ENCODE measurements at regions not wholly inside any gene's neighbourhood (a gene's known extent, or its start where the extent isn't known, plus 50 kb on each side); places are given as distances from the start of the nearest gene placed in this dataset.

DNA sequence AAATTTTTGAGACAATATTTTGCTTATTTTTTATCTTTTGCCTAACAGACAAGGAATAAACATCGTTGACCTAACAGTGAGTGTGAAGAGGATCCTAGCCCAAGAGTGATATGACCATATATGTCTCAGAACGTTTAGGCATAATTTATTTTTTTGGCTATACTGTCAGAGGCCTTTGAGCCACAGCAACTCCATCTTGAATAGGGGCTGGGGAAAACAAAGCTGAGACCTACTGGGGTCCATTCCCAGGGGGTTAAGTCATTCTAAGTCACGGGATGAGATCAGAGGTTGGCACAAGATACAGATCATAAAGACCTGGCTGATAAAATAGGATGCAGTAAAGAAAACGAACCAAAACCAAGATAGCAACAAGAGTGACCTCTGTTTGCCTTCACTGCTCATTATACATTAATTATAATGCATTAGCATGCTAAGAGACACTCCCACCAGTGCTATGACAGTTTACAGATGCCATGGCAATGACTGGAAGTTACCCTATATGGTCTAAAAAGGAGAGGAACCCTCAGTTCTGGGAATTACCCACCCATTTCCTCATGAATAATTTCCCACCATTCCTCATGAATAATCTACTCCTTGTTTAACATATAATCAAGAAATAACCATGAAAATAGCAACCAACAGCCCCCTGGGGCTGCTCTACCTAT, 510.9 kb upstream of the PCDH9 start:
- Histone ChIP-seq H3K4me1 (peaks cover 12% of the 10 kb centered on the region), H3K36me3 (replicated peaks) (no peaks in the 10 kb centered on the region), H3K4me3 (no peak overlapping the region), H3K9me3 (no peaks in the 10 kb centered on the region), H3K27me3 (ENCODE audit: low read depth) (no peaks in the 10 kb centered on the region)
- in situ Hi-C loops (cut with MboI; ENCODE audit: low sequenced_read_pairs) = no loop called here
- no peak for DNase-seq (ENCODE audit: low spot score in 2 of 2)

DNA sequence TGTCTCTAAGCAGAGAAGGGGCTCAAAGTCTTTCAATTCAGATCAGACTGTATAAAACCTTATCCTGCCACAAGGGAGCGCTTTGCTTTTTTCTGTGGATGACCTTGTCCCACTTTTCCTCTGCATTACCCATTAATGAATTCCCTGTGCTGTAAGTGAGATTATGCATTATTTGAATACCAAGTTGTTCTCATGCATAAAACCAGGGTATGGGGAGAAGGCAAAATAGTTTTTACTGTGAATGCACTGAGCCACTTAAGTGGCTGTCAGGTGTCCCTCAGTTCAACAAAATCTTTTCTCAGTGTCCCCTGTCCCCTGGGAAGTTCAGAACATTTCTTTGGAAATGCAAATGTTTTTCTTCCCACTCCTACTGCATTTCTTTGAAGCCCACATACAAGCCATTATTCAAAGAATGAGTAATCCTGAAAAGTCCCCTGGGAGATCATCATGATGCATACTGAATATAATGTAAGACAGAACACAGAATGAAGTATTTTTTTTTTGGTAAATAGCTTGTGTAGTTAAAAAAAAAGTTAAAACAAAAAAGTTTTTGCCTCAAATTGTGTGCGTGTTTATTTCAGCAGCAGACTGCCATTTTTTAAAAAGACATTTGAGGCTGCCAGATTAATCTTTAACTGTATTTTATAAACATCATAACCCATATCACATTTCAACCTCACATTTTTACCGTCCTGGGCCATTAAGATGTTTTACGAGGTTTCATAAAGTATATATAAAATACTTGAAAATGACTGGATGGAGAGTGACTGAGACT, 506.7 kb upstream of the PCDH9 start:
- Histone ChIP-seq H3K4me1 (peaks cover 12% of the 10 kb centered on the region), H3K27me3 (ENCODE audit: low read depth) (no peaks in the 10 kb centered on the region), H3K36me3 (replicated peaks) (no peaks in the 10 kb centered on the region; the same call in 1 of the 2 replicates), H3K9me3 (no peaks in the 10 kb centered on the region), H3K4me3 (no peak overlapping the region)
- peak; percentile 82 to 100 for DNase-seq (ENCODE audit: low spot score in 2 of 2)
- in situ Hi-C loops (cut with MboI; ENCODE audit: low sequenced_read_pairs) = no loop called here

DNA sequence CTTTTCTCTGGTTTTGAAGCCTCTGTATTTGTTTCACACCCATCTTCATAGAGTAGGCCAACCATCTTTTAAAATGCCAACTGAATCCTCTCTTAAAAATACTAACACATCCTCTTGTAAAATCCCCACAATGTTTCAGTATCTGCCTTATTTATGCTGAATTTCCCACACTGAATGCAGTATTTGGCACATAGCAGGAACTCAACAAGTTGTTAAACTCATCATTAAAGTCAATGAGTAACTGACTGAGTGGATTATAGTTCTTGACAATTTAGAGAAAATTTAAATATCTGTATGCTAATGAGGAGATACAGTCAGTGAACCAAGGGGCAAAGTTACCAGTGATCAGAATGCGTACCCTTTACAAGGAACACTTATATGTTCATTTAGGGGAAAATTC, 505.5 kb upstream of the PCDH9 start:
- no peaks in the 10 kb centered on the region for H3K27me3 ChIP-seq (ENCODE audit: low read depth)
- peaks cover 12% of the 10 kb centered on the region for H3K4me1 ChIP-seq
- DNase-seq (ENCODE audit: low spot score in 2 of 2) = no peak
- H3K9me3 ChIP-seq = no peaks in the 10 kb centered on the region
- H3K4me3 ChIP-seq = no peak overlapping the region
- in situ Hi-C loops (cut with MboI; ENCODE audit: low sequenced_read_pairs) = no loop called here
- no peaks in the 10 kb centered on the region; the same call in 1 of the 2 replicates for H3K36me3 ChIP-seq (replicated peaks)

DNA sequence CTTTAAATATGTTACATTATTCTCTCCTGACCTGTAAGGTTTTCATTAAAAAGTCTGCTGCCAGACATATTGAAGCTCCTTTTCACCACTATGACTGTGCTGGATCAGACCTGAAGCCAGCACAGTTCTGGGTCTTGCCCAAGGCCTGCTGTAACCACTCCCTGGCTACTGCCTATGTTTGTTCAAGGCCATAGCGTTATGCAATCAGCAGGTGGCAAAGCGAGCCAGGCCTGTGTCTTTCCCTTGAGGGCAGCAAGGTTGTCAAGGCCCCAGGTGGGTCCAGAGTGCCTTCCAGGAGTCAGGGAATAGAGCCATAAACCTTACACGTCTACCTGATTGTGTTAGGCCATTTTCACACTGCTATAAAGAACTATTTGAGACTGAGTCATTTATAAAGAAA, 496.8 kb upstream of the PCDH9 start:
- Histone ChIP-seq H3K9me3 (no peaks in the 10 kb centered on the region), H3K27me3 (ENCODE audit: low read depth) (no peaks in the 10 kb centered on the region), H3K4me1 (no peaks in the 10 kb centered on the region), H3K36me3 (replicated peaks) (no peaks in the 10 kb centered on the region), H3K4me3 (no peak overlapping the region)
- in situ Hi-C loops (cut with MboI; ENCODE audit: low sequenced_read_pairs) = no loop called here
- no peak for DNase-seq (ENCODE audit: low spot score in 2 of 2)

DNA sequence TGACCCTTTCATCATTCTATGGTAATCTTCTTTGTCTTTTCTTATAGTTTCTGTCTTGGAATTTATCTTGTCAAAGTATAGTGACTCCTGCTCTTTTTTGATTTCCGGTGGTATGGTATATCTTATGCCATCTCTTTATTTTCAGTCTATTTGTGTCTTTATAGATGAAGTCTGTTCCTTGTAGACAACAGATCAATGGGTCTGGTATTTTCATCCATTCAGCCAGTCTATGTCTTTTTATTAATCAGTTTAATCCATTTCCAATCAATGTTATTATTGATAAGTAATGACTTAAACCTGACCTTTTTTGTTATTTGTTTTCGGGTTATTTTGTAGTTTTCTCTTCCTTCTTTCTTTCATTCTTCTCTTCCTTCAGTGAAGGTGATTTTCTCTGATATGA, 495.9 kb upstream of the PCDH9 start:
- no peaks in the 10 kb centered on the region for H3K4me1 ChIP-seq
- no peaks in the 10 kb centered on the region for H3K27me3 ChIP-seq (ENCODE audit: low read depth)
- H3K36me3 ChIP-seq (replicated peaks) = no peaks in the 10 kb centered on the region
- no peaks in the 10 kb centered on the region for H3K9me3 ChIP-seq
- DNase-seq (ENCODE audit: low spot score in 2 of 2) = no peak
- in situ Hi-C loops (cut with MboI; ENCODE audit: low sequenced_read_pairs) = no loop called here
- H3K4me3 ChIP-seq = no peak overlapping the region

DNA sequence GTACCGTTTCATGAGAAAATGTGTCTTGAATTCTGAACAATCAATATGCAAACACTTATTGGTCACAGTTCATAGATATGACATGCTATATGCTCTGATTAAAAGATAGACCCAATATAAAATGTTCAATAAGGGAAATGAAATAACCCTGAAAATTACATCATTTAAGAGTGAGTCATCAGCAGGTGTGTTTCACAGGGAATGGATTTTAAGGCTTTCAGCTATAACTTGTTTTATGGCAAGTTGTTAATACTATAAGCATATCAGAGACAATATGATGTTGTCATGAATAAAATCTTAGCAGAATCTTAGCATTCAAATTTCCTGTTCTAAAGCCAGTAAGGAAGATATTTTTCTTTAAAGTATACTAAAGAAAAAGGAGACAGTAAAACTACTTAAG, 483.4 kb upstream of the PCDH9 start:
- Histone ChIP-seq H3K27me3 (ENCODE audit: low read depth) (no peaks in the 10 kb centered on the region), H3K9me3 (no peaks in the 10 kb centered on the region), H3K4me1 (no peaks in the 10 kb centered on the region), H3K4me3 (no peak overlapping the region), H3K36me3 (replicated peaks) (no peaks in the 10 kb centered on the region)
- no peak for DNase-seq (ENCODE audit: low spot score in 2 of 2)
- in situ Hi-C loops (cut with MboI; ENCODE audit: low sequenced_read_pairs) = no loop called here

DNA sequence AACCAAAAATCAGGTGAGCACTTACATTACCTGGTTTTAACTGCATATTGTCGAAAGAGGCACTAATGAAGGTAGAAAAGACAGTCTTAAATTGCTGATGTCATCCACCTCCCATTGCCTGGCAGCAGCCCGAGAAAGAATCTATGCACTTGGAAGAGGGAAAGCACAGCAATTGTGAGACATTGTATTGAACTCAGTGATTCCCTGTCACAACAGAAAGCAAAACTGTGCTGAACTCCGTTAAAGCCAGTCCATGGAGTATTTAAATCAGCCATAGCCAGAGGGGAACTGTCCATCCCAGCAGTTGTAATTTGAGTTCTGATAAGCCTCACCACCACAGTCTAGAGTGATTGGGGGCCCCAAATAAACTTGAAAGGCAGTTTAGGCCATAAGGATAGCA, 466.6 kb upstream of the PCDH9 start:
- Histone ChIP-seq H3K4me3 (no peak overlapping the region), H3K36me3 (replicated peaks) (no peaks in the 10 kb centered on the region), H3K27me3 (ENCODE audit: low read depth) (no peaks in the 10 kb centered on the region), H3K9me3 (no peaks in the 10 kb centered on the region), H3K4me1 (no peaks in the 10 kb centered on the region)
- no peak for DNase-seq (ENCODE audit: low spot score in 2 of 2)
- in situ Hi-C loops (cut with MboI; ENCODE audit: low sequenced_read_pairs) = no loop called here

DNA sequence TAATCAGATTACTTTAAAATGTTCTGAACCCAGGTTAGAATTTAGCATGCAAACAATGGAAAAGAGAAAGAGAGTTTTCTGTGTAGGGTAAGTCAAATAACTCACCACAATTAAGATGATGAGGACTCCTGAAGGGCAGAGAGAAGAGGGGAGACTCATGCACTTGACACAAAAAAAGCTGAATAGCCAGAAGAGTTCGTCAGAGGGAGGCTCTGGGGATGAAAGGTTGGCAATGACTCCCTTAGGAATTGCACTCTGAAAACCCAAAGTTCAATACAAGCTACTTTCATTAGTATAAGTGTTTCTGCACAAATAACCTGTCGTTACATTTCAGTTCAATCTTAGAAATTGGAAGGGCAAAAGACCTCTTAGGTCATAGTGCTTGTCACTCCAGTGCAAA, 434.4 kb upstream of the PCDH9 start:
- Histone ChIP-seq H3K4me3 (no peak overlapping the region), H3K9me3 (no peaks in the 10 kb centered on the region), H3K36me3 (replicated peaks) (no peaks in the 10 kb centered on the region), H3K4me1 (peaks cover 5% of the 10 kb centered on the region; the same call in 1 of the 2 replicates), H3K27me3 (ENCODE audit: low read depth) (no peaks in the 10 kb centered on the region)
- in situ Hi-C loops (cut with MboI; ENCODE audit: low sequenced_read_pairs) = no loop called here
- DNase-seq (ENCODE audit: low spot score in 2 of 2) = peak; percentile 8 to 69

DNA sequence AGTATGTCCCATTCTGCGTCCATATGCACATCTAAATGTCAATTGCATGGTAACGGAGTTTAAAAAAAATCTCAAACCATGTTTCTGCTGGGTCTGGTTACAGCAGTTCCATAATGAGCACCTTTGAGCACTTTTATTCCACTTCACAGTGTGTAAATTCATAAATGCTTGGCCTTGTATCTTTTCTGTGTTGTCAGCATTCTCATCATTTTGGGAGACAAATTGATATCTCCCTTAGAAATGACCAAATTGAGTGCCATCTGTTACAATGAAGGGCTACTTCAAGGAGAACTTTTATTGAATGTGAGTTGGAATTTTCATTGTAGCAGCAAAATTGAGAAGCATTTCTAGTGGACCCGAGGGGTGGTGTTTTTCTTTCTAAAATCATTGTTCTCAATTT, 432.9 kb upstream of the PCDH9 start:
- H3K9me3 ChIP-seq = no peaks in the 10 kb centered on the region
- H3K27me3 ChIP-seq (ENCODE audit: low read depth) = no peaks in the 10 kb centered on the region
- DNase-seq (ENCODE audit: low spot score in 2 of 2) = no peak
- H3K36me3 ChIP-seq (replicated peaks) = no peaks in the 10 kb centered on the region
- in situ Hi-C loops (cut with MboI; ENCODE audit: low sequenced_read_pairs) = no loop called here
- H3K4me3 ChIP-seq = no peak overlapping the region
- H3K4me1 ChIP-seq = peaks cover 5% of the 10 kb centered on the region; the same call in 1 of the 2 replicates

DNA sequence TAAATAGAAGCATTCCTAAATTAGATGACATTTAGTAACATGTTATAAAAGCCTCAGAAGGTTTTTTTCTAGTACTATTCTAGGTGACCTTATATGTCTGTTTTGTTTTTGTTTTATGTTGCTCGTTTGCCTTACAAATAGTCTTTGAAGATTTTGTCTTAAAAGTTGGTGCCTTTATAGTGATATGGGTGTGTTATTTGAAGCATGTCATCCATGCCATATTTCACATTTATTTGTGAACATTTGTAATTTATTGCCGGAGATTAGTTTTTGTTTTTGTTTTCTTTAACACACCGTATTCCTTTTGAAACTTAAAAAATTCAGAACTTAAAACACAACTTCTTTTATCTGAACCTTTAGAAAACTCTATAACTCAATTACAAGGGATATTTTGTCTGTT, 422.8 kb upstream of the PCDH9 start:
- H3K27me3 ChIP-seq (ENCODE audit: low read depth) = no peaks in the 10 kb centered on the region
- in situ Hi-C loops (cut with MboI; ENCODE audit: low sequenced_read_pairs) = no loop called here
- H3K36me3 ChIP-seq (replicated peaks) = no peaks in the 10 kb centered on the region
- peaks cover 13% of the 10 kb centered on the region; the same call in 1 of the 2 replicates for H3K4me1 ChIP-seq
- H3K4me3 ChIP-seq = no peak overlapping the region
- DNase-seq (ENCODE audit: low spot score in 2 of 2) = no peak
- no peaks in the 10 kb centered on the region for H3K9me3 ChIP-seq

DNA sequence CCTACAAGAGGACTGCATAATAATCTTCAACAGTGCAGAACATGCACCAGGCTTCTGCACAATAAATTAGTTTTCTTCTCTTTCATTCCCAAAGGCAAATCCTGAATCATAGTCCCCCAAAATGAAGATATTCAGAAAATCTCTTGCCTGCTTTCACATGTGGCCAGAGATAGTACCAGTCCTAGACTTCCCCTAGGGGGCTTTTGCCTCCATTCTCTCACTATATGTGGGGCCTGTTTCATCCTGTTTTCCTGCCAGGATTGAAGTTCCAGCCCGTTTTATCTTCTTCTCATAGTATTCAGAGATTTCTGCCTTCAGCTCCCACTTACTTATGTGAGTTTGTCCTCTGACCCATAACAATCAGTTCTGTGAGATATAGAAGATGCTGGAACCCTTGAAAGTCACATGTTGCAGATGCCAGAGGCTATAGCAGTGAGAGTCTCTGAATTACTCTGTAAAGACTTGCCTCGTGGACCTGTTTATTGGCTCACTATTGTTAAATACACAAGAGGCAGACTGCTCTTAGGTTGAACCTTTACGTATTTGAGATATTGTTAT, 421.9 kb upstream of the PCDH9 start:
- in situ Hi-C loops (cut with MboI; ENCODE audit: low sequenced_read_pairs) = no loop called here
- Histone ChIP-seq H3K36me3 (replicated peaks) (no peaks in the 10 kb centered on the region), H3K4me3 (no peak overlapping the region), H3K4me1 (peaks cover 13% of the 10 kb centered on the region; the same call in 1 of the 2 replicates), H3K9me3 (no peaks in the 10 kb centered on the region), H3K27me3 (ENCODE audit: low read depth) (no peaks in the 10 kb centered on the region)
- no peak for DNase-seq (ENCODE audit: low spot score in 2 of 2)

DNA sequence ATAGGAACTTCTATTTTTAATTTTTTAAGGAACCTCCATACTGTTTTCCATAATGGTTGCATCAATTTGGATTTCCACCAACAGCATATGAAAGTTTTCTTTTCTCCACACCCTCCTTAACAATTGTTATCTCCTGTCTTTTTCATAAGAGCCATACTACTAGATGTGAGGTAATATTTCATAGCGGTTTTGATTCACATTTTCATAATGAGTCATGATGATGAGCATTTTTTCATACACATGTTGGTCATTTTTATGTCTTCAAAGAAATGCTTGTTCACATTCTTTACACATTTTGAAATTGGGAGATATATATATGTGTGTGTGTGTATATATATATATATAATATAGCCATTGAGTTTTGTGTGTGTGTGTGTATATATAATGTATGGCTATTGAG, 420.3 kb upstream of the PCDH9 start:
- Histone ChIP-seq H3K4me3 (no peak overlapping the region), H3K4me1 (peaks cover 13% of the 10 kb centered on the region; the same call in 1 of the 2 replicates), H3K27me3 (ENCODE audit: low read depth) (no peaks in the 10 kb centered on the region), H3K9me3 (no peaks in the 10 kb centered on the region), H3K36me3 (replicated peaks) (no peaks in the 10 kb centered on the region)
- no peak for DNase-seq (ENCODE audit: low spot score in 2 of 2)
- in situ Hi-C loops (cut with MboI; ENCODE audit: low sequenced_read_pairs) = no loop called here

DNA sequence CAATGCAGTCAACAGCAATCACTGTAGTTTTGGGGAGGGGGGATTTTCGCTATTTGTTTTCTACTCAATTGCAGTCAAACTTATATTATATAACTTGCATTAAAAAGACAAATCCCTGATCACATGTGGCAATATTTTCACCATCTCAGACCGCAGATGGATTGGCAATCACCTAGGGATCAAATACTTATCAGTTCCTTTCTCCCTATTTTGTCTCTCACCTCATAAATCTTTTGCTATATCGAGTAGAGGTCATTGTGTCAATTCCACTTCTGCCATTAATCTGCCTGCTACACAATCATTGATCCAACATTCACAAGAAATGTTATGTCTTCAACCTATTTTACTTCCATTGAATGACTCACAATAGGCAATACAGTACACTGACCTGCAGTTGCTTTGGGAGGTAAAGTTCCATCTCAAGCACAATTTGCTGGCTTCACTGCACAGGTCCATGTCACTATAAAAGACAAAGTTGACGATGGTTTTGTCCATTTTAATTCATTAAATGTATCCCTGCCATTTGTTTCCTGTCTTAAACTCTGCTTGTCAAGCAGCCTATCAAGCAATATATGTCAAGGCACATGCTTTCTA, 415.8 kb upstream of the PCDH9 start:
- no peaks in the 10 kb centered on the region for H3K36me3 ChIP-seq (replicated peaks)
- no peak for DNase-seq (ENCODE audit: low spot score in 2 of 2)
- H3K4me3 ChIP-seq = no peak overlapping the region
- in situ Hi-C loops (cut with MboI; ENCODE audit: low sequenced_read_pairs) = no loop called here
- no peaks in the 10 kb centered on the region for H3K9me3 ChIP-seq
- H3K4me1 ChIP-seq = no peaks in the 10 kb centered on the region; the same call in 1 of the 2 replicates
- no peaks in the 10 kb centered on the region for H3K27me3 ChIP-seq (ENCODE audit: low read depth)

DNA sequence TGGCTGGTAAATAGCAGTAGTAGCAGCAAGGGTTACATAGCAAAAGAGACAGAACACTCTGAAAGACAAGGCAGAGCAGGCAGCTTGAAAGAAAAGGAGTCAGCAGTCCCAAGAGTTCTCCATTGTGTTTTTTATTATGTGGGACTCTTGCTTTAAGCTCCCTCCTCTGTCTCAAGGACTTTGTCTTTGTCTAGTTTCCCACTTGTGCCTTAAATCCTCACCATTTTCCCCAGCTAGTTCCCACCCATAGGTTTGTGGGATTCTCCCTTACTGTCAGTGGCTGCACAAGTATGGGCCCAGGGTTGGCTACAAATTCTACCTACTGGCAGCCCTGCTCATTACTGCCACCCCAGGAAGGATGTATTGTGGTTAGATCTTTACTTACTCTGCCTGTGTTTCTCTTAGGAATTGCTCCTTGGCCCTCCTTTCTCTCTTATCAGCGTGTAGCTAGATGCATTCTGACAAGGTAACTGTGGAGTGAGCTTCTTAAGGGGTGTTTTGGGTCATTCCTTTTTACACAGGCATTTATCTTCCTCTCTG, 413.4 kb upstream of the PCDH9 start:
- in situ Hi-C loops (cut with MboI; ENCODE audit: low sequenced_read_pairs) = no loop called here
- no peaks in the 10 kb centered on the region for H3K27me3 ChIP-seq (ENCODE audit: low read depth)
- H3K4me3 ChIP-seq = no peak overlapping the region
- no peaks in the 10 kb centered on the region for H3K9me3 ChIP-seq
- no peaks in the 10 kb centered on the region; the same call in 1 of the 2 replicates for H3K4me1 ChIP-seq
- no peaks in the 10 kb centered on the region for H3K36me3 ChIP-seq (replicated peaks)
- DNase-seq (ENCODE audit: low spot score in 2 of 2) = peak; percentile 16 to 20

All from HAP-1 (cell line).